ENCODE measurements at regions not wholly inside any gene's neighbourhood (a gene's known extent, or its start where the extent isn't known, plus 50 kb on each side); places are given as distances from the start of the nearest gene placed in this dataset.

DNA sequence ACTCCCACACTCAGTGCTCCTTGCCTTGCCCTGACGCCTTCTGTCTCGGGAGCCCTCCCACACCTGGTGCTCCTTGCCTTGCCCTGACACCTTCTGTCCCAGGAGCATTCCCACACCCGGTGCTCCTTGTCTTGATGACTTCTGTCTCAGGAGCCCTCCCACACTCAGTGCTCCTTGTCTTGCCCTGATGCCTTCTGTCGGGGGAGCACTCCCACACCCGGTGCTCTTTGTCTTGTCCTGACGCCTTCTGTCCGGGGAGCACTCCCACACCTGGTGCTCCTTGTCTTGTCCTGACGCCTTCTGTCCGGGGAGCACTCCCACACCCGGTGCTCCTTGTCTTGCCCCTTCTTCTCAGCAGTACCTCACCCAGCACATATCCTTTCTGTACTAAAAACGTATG, 207.2 kb upstream of the ADARB2 start:
- TF ChIP-seq CTCF (IDR thresholded peaks at IDR 0.05) (no peak), POLR2A (IDR thresholded peaks at IDR 0.05) (no peak)
